SJSA1 (cell line): ENCODE measurements at regions not wholly inside any gene's neighbourhood (a gene's known extent, or its start where the extent isn't known, plus 50 kb on each side); places are given as distances from the start of the nearest gene placed in this dataset.
A peak's percentile ranks its signal among the peaks of the same experiment; 100 is the strongest.

Experiments used
- DNase-seq, 2 experiments: peaks; one replicate each; pipeline ENCODE4 v3.0.0-alpha.2; 2015 to 2020; ENCODE audit warnings: low spot score in 2 of 2, low read depth in 1 of 2
- H3K27ac ChIP-seq: fragments of 250-450 bp; sonication (Bioruptor Pico); 2 replicates; pipeline ENCODE4 v1.5.1; 2020; ENCODE audit warnings: mild to moderate bottlenecking, moderate library complexity
- H3K27me3 ChIP-seq: fragments of 250-450 bp; sonication (Bioruptor Pico); replicated peaks from 2 replicates; pipeline ENCODE4 v1.5.1; 2020; ENCODE audit warnings: mild to moderate bottlenecking, moderate library complexity
- H3K36me3 ChIP-seq: fragments of 250-450 bp; sonication (Bioruptor Pico); 2 replicates; pipeline ENCODE4 v1.5.1; 2020; ENCODE audit warnings: mild to moderate bottlenecking
- H3K4me1 ChIP-seq: fragments of 250-450 bp; sonication (Bioruptor Pico); replicated peaks from 2 replicates; pipeline ENCODE4 v1.6.1; 2021; ENCODE audit warnings: mild to moderate bottlenecking
- H3K4me3 ChIP-seq: fragments of 250-450 bp; sonication (Bioruptor Pico); 2 replicates; pipeline ENCODE4 v1.5.1; 2020; ENCODE audit warnings: mild to moderate bottlenecking
- H3K9me3 ChIP-seq: fragments of 250-450 bp; sonication (Bioruptor Pico); replicated peaks from 2 replicates; pipeline ENCODE4 v1.5.1; 2020; ENCODE audit warnings: mild to moderate bottlenecking

- H3K4me1 ChIP-seq = peaks cover 26% of the 10 kb centered on the region
These were observed 191.3 kb downstream of the KIF18A start for GRCh38 chr11:27916541-27917100.

GRCh38 chr11:27914080-27914479, 193.9 kb downstream of the KIF18A start:
- no peaks in the 10 kb centered on the region for H3K27me3 ChIP-seq
- H3K36me3 ChIP-seq = peaks cover 7% of the 10 kb centered on the region; the same call in 1 of the 2 replicates
- peaks cover 43% of the 10 kb centered on the region for H3K4me1 ChIP-seq
- no peak overlapping the region for H3K4me3 ChIP-seq
- H3K27ac ChIP-seq = peak overlapping the region; percentile 55
- no peak for DNase-seq
- H3K9me3 ChIP-seq = no peaks in the 10 kb centered on the region

More at GRCh38 chr11:27916541-27917100, 191.3 kb downstream of the KIF18A start:
- Histone ChIP-seq H3K27ac (no peak overlapping the region), H3K36me3 (peaks cover 7% of the 10 kb centered on the region; the same call in 1 of the 2 replicates), H3K27me3 (no peaks in the 10 kb centered on the region), H3K9me3 (no peaks in the 10 kb centered on the region), H3K4me3 (no peak overlapping the region)
- DNase-seq = no peak

DNA sequence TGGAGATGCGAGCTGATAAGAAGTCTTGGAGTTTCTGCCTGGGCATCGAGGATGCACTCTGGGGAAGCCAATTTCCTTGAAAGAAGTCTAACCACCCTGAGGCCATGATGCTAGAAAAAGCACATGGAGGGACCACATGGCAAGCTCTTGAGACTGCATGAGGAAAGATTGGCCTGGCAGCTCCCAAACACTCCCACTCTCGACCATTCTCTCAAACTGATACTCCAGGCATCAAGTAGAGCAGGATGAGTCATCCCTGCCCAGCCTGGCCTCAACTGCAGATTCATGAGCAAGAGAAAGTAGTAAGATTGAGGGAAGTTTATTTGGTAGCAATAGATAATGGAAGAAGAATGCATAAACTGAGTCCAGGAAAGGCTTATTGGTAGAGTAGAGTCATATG, 194.3 kb downstream of the KIF18A start:
- Histone ChIP-seq H3K27ac (peak overlapping the region; percentile 55), H3K27me3 (no peaks in the 10 kb centered on the region), H3K4me3 (no peak overlapping the region), H3K36me3 (peaks cover 7% of the 10 kb centered on the region; the same call in 1 of the 2 replicates), H3K4me1 (peaks cover 43% of the 10 kb centered on the region), H3K9me3 (no peaks in the 10 kb centered on the region)
- DNase-seq = peak; percentile 49 to 53

- H3K4me3 ChIP-seq = no peak overlapping the region
- peaks cover 7% of the 10 kb centered on the region; the same call in 1 of the 2 replicates for H3K36me3 ChIP-seq
- DNase-seq = no peak
- H3K27ac ChIP-seq = peak overlapping the region; percentile 55
- H3K9me3 ChIP-seq = no peaks in the 10 kb centered on the region
- no peaks in the 10 kb centered on the region for H3K27me3 ChIP-seq
- peaks cover 43% of the 10 kb centered on the region for H3K4me1 ChIP-seq
These were observed 195.0 kb downstream of the KIF18A start for GRCh38 chr11:27912916-27913315.

DNA sequence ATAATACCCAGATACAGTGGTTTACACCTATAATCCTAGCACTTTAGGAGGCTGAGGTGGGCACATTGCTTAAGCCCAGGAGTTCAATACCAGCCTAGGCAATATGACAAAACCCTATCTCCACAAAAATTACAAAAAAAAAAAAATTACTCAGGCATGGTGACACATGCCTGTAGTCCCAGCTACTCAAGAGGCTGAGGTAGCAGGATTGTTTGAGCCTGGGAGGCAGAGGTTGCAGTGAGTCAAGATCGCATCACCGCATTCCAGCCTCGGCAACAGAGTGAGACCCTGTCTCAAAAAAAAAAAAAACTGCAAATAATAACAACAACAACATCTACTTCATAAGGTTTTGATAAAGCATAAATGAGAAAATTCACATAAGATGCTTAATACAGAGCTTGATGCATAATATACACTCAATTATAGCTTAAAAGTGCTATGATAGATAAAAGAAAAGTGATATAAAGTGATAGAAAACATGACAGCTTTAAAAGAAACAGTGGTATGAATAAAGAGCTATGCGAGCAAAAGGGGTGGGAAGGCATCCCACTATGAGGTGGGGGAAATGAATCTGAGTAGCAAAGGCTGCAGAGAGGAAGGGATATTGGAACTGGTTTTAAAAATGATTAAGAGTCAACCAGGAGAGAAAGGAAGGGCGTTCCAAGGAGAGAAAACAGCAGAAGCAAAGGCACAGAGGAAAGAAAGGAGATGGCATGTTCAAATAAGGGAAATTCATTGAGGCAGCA, 197.6 kb downstream of the KIF18A start:
- Histone ChIP-seq H3K4me1 (peaks cover 47% of the 10 kb centered on the region), H3K9me3 (no peaks in the 10 kb centered on the region; the same call in 1 of the 2 replicates), H3K27ac (peak overlapping the region; percentile 78), H3K36me3 (peaks cover 7% of the 10 kb centered on the region; the same call in 1 of the 2 replicates), H3K4me3 (no peak overlapping the region), H3K27me3 (no peaks in the 10 kb centered on the region)
- DNase-seq = peak; percentile 76 to 87

DNA sequence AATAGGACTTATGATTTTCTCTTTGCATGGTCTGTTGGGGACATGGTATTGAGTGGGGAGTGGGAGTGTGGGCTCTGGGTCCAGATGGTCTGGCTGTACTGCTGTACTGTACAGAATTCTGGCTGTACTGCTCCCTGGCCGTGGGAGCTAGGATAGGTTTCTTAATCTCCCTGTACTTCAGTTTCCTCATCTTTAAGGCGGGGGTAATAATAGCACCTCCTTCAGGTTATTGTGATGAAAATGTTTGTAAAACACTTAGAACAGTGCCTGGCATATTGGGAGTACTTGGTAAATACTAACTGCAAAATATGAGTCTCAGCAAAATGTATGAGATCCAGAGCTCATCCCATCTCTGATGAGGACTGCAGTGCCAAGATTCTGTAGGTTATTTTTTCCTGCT, 198.6 kb downstream of the KIF18A start:
- H3K27ac ChIP-seq = peak overlapping the region; percentile 21; the same call in 1 of the 2 replicates
- no peak overlapping the region for H3K4me3 ChIP-seq
- no peak for DNase-seq
- no peaks in the 10 kb centered on the region for H3K27me3 ChIP-seq
- H3K9me3 ChIP-seq = no peaks in the 10 kb centered on the region; the same call in 1 of the 2 replicates
- H3K4me1 ChIP-seq = peaks cover 56% of the 10 kb centered on the region
- peaks cover 7% of the 10 kb centered on the region; the same call in 1 of the 2 replicates for H3K36me3 ChIP-seq

DNA sequence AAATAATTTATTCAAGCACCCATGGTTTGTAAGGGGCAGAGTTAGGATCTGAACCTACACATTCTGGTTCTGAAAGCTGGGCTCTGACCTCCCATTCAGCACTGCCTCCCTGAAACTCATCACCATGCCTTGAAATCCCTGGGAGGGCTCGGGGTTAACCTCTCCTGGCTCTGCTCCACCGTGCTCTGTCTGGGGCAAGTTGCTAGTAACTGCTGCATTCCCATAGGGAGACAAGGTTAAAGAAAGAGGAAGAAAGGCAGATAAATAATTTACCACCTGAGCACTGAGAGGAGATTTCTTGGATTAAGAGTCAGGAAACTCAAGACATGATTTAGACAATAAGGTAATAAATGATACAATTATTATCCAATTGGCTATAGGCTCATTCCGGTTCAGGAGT, 199.3 kb downstream of the KIF18A start:
- H3K4me3 ChIP-seq = no peak overlapping the region
- no peaks in the 10 kb centered on the region; the same call in 1 of the 2 replicates for H3K9me3 ChIP-seq
- no peak overlapping the region for H3K27ac ChIP-seq
- DNase-seq = no peak
- H3K27me3 ChIP-seq = no peaks in the 10 kb centered on the region
- peaks cover 55% of the 10 kb centered on the region for H3K4me1 ChIP-seq
- H3K36me3 ChIP-seq = 0 out of 2 replicates have a peak, but pooled peaks cover 3% of the 10 kb centered on the region

- Histone ChIP-seq H3K27ac (no peak overlapping the region), H3K4me1 (peaks cover 54% of the 10 kb centered on the region), H3K36me3 (no peaks in the 10 kb centered on the region), H3K9me3 (no peaks in the 10 kb centered on the region; the same call in 1 of the 2 replicates), H3K4me3 (no peak overlapping the region), H3K27me3 (no peaks in the 10 kb centered on the region)
- no peak for DNase-seq
These were observed 200.4 kb downstream of the KIF18A start for GRCh38 chr11:27907530-27907929.

GRCh38 chr11:27907091-27907490, 200.9 kb downstream of the KIF18A start:
- DNase-seq = no peak
- Histone ChIP-seq H3K36me3 (no peaks in the 10 kb centered on the region), H3K9me3 (no peaks in the 10 kb centered on the region; the same call in 1 of the 2 replicates), H3K4me1 (peaks cover 51% of the 10 kb centered on the region), H3K27ac (no peak overlapping the region), H3K4me3 (no peak overlapping the region), H3K27me3 (no peaks in the 10 kb centered on the region)

DNA sequence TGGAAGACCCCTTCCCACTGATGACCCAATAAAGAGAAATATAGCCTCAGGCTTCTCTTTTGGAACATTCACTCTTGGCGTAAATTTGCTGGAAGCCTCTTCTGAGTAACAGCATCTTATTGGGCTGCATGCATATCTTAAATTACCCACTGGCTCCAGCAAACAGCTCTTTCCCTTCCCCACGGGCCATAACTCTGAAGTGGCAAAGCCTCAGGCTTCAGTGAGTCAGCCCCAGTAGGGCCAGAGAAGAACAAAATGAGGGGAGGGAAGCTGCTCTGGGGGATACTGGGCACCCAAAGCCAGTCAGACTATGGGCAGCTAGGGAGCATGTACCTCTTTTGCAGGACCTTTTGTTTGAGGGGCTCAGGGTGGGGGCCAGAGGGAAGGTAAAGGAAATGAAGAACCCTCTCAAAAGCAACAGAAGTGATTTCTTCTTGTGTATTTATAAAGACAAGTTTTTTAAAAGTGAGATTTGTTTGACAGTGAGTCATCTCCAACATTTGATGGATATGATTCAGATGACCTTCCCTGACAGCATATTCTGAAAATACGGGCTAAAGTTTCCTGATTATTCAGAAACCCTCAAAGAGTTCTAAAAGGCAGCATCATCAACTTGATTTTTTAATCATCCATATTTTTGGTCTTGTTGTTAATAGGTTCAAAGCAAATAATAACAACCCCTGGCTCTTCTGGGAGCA, 203.4 kb downstream of the KIF18A start:
- Histone ChIP-seq H3K36me3 (no peaks in the 10 kb centered on the region), H3K4me3 (no peak overlapping the region), H3K4me1 (peaks cover 33% of the 10 kb centered on the region), H3K9me3 (no peaks in the 10 kb centered on the region; the same call in 1 of the 2 replicates), H3K27ac (peak overlapping the region; percentile 46), H3K27me3 (no peaks in the 10 kb centered on the region)
- DNase-seq = peak; percentile 68 to 71

- no peak for DNase-seq
- Histone ChIP-seq H3K27ac (peak overlapping the region; percentile 27; the same call in 1 of the 2 replicates), H3K9me3 (no peaks in the 10 kb centered on the region; the same call in 1 of the 2 replicates), H3K36me3 (no peaks in the 10 kb centered on the region), H3K4me3 (no peak overlapping the region), H3K4me1 (peaks cover 33% of the 10 kb centered on the region), H3K27me3 (no peaks in the 10 kb centered on the region)
These were observed 202.8 kb upstream of the BDNF start for GRCh38 chr11:27902981-27903624.

DNA sequence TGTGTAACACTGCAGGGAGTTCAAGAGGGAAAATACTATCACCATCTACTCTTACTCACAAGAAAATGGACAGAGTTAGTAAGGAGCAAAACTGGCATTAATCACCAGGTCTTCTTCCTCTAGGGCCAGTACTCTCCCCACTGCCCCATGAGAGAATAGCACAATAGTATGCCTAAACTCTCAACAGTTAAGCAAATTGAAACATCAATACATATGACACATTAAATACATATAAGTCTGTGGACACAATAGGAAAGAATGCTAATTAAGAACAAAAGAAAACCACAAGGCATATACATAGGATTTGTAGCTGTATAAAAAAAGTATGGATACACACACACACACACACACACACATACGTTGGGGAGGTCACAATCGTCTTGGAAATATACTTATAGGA, 197.9 kb upstream of the BDNF start:
- no peaks in the 10 kb centered on the region for H3K36me3 ChIP-seq
- H3K27ac ChIP-seq = no peak overlapping the region
- H3K27me3 ChIP-seq = no peaks in the 10 kb centered on the region
- H3K4me1 ChIP-seq = peaks cover 7% of the 10 kb centered on the region
- no peak for DNase-seq
- H3K9me3 ChIP-seq = no peaks in the 10 kb centered on the region
- no peak overlapping the region for H3K4me3 ChIP-seq

DNA sequence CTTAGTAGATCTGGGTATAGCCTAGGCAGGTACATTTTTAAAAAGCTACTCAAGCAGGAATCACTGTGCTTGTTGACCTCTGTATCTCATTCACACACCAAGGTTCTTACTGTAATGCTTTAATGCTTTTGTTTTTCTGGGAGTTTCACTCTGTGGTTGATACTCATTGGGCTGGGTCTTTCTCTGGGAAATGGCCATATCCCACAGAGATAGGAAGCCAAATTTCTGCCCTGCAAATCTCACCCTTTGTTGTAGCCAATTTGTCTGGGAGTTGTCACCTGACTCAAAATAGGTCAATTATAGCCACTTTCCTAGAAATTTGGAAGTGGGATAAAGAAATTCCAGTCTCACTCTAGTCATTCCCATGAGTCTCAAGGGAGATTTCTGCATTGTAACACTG, 195.8 kb upstream of the BDNF start:
- DNase-seq = no peak
- Histone ChIP-seq H3K27ac (no peak overlapping the region), H3K4me1 (no peaks in the 10 kb centered on the region), H3K36me3 (no peaks in the 10 kb centered on the region), H3K27me3 (no peaks in the 10 kb centered on the region), H3K4me3 (no peak overlapping the region), H3K9me3 (no peaks in the 10 kb centered on the region)
